MM.1S (cell line): ENCODE measurements at regions not wholly inside any gene's neighbourhood (a gene's known extent, or its start where the extent isn't known, plus 50 kb on each side); places are given as distances from the start of the nearest gene placed in this dataset.

Experiments
- DNase-seq: peaks from one replicate; pipeline ENCODE4 v3.0.0-alpha.2; 2015
- H2AFZ ChIP-seq: fragments of 300-600 bp; sonication (generic); 2 replicates; pipeline ENCODE4 v1.6.0; 2016; ENCODE audit warnings: antibody characterized with exemption, low read length
- H3F3A ChIP-seq: fragments of 300-600 bp; sonication (generic); 2 replicates; pipeline ENCODE4 v1.6.1; 2016; ENCODE audit warnings: mild to moderate bottlenecking, antibody characterized with exemption, low read length, moderate library complexity, mixed read lengths; ENCODE audit not compliant: insufficient read depth
- H3K27ac ChIP-seq: fragments of 300-600 bp; sonication (generic); 2 replicates; pipeline ENCODE4 v1.5.1; 2016; ENCODE audit warnings: mild to moderate bottlenecking, low read length
- H3K27me3 ChIP-seq: fragments of 300-600 bp; sonication (generic); replicated peaks from 2 replicates; pipeline ENCODE4 v1.6.0; 2016; ENCODE audit warnings: low read length; ENCODE audit not compliant: insufficient read depth
- H3K36me3 ChIP-seq: fragments of 300-600 bp; sonication (generic); replicated peaks from 2 replicates; pipeline ENCODE4 v1.6.1; 2016; ENCODE audit warnings: mild to moderate bottlenecking, low read length, mixed read lengths; ENCODE audit not compliant: insufficient read depth
- H3K4me1 ChIP-seq: fragments of 300-600 bp; sonication (generic); 2 replicates; pipeline ENCODE4 v1.6.1; 2016; ENCODE audit warnings: low read length, mixed read lengths
- H3K4me2 ChIP-seq: fragments of 300-600 bp; sonication (generic); 2 replicates; pipeline ENCODE4 v1.6.0; 2016; ENCODE audit warnings: low read depth, low read length
- H3K4me3 ChIP-seq: fragments of 300-600 bp; sonication (generic); 2 replicates; pipeline ENCODE4 v1.5.1; 2016; ENCODE audit warnings: low read length, mixed read lengths
- H3K79me2 ChIP-seq: fragments of 300-600 bp; sonication (generic); 2 replicates; pipeline ENCODE4 v1.6.1; 2016; ENCODE audit warnings: mixed run types, low read length, mixed read lengths
- H3K9ac ChIP-seq: fragments of 300-600 bp; sonication (generic); 2 replicates; pipeline ENCODE4 v1.6.1; 2016; ENCODE audit warnings: low read length, mixed read lengths
- H3K9me2 ChIP-seq: fragments of 300-600 bp; sonication (generic); replicated peaks from 2 replicates; pipeline ENCODE4 v1.6.1; 2016; ENCODE audit warnings: mild to moderate bottlenecking, low read length, mixed read lengths; ENCODE audit not compliant: insufficient read depth
- H3K9me3 ChIP-seq: fragments of 300-600 bp; sonication (generic); replicated peaks from 2 replicates; pipeline ENCODE4 v1.6.1; 2016; ENCODE audit warnings: mild to moderate bottlenecking, low read length, mixed read lengths; ENCODE audit not compliant: insufficient read depth
- H4K20me1 ChIP-seq: fragments of 300-600 bp; sonication (generic); 2 replicates; pipeline ENCODE4 v1.6.1; 2016; ENCODE audit warnings: mild to moderate bottlenecking, low read length, moderate library complexity, mixed read lengths; ENCODE audit not compliant: insufficient read depth
- EZH2 ChIP-seq: fragments of 300-600 bp; sonication (generic); optimal IDR thresholded peaks from 2 replicates; pipeline ENCODE3; 2017; ENCODE audit warnings: low read depth, mild to moderate bottlenecking, antibody characterized with exemption, low read length, mixed read lengths
- EZH2phosphoT487 ChIP-seq: fragments of 300-600 bp; sonication (generic); IDR thresholded peaks from 2 replicates; pipeline ENCODE4 v1.6.1; 2018; ENCODE audit warnings: antibody characterized with exemption, low read length
- TF ChIP-seq, protein P1 (sequence below): fragments of 300-600 bp; sonication (generic); IDR thresholded peaks from 2 replicates; pipeline ENCODE4 v1.5.1; 2016; ENCODE audit warnings: antibody characterized with exemption, low read length, mixed read lengths

DNA sequence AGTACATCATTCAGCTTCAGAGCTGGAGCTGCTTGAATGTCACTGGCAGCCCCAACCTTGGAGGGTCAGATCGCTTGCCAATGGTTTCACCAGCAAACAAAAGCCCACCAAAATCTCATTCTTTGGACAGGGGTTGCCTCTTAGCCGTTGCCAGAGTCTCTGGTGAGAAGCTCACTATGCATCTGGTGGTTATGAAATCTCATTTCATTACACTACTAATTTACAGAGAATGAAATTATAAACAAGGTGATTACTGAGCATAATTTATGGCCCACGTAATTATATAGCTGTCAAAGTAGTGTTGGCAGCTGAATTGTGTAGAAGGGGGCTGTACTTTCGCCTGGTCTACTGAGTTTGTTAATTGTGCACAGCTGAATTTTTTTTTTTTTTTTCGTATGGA is 688.9 kb upstream of the KIF2B start:
- TF ChIP-seq, protein P1, sequence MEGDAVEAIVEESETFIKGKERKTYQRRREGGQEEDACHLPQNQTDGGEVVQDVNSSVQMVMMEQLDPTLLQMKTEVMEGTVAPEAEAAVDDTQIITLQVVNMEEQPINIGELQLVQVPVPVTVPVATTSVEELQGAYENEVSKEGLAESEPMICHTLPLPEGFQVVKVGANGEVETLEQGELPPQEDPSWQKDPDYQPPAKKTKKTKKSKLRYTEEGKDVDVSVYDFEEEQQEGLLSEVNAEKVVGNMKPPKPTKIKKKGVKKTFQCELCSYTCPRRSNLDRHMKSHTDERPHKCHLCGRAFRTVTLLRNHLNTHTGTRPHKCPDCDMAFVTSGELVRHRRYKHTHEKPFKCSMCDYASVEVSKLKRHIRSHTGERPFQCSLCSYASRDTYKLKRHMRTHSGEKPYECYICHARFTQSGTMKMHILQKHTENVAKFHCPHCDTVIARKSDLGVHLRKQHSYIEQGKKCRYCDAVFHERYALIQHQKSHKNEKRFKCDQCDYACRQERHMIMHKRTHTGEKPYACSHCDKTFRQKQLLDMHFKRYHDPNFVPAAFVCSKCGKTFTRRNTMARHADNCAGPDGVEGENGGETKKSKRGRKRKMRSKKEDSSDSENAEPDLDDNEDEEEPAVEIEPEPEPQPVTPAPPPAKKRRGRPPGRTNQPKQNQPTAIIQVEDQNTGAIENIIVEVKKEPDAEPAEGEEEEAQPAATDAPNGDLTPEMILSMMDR = no peak
- TF ChIP-seq EZH2phosphoT487 = no peak
- no peak for TF ChIP-seq EZH2
- Histone ChIP-seq H3K27ac (no peak overlapping the region), H3F3A (no peaks in the 10 kb centered on the region), H4K20me1 (no peaks in the 10 kb centered on the region), H3K4me2 (no peak overlapping the region), H2AFZ (no peak overlapping the region), H3K27me3 (no peaks in the 10 kb centered on the region), H3K36me3 (no peaks in the 10 kb centered on the region), H3K4me1 (peaks cover 10% of the 10 kb centered on the region; the same call in 1 of the 2 replicates), H3K4me3 (no peak overlapping the region), H3K9me2 (no peaks in the 10 kb centered on the region), H3K79me2 (no peaks in the 10 kb centered on the region), H3K9ac (no peak overlapping the region), H3K9me3 (no peaks in the 10 kb centered on the region)
- no peak for DNase-seq

DNA sequence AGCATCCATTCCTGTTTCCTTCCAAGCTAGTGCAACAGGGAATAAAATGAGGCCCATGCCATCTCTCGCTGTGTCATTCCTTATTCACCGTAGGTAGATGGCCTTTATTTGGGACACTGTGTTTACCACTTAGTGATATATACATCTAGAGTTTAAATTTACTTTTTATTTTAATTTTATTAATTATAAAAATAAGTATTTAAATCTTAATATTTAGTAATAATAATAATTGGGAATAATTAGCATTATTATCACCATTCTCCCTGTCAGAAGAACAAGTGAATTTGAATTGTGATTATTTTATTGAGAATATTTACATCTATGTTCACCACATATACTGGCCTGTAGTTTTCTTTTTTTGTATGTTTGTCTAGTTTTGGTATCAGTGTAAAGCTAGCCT is 692.9 kb upstream of the KIF2B start:
- Histone ChIP-seq H3K9me3 (no peaks in the 10 kb centered on the region), H3K4me2 (no peak overlapping the region), H4K20me1 (no peaks in the 10 kb centered on the region), H3F3A (no peaks in the 10 kb centered on the region), H3K36me3 (no peaks in the 10 kb centered on the region), H3K9ac (no peak overlapping the region), H3K4me3 (no peak overlapping the region), H3K4me1 (no peaks in the 10 kb centered on the region), H3K27me3 (no peaks in the 10 kb centered on the region), H3K9me2 (no peaks in the 10 kb centered on the region), H3K79me2 (no peaks in the 10 kb centered on the region), H3K27ac (no peak overlapping the region), H2AFZ (no peak overlapping the region)
- TF ChIP-seq EZH2 (no peak), EZH2phosphoT487 (no peak)
- TF ChIP-seq, protein P1 = no peak
- DNase-seq = no peak

DNA sequence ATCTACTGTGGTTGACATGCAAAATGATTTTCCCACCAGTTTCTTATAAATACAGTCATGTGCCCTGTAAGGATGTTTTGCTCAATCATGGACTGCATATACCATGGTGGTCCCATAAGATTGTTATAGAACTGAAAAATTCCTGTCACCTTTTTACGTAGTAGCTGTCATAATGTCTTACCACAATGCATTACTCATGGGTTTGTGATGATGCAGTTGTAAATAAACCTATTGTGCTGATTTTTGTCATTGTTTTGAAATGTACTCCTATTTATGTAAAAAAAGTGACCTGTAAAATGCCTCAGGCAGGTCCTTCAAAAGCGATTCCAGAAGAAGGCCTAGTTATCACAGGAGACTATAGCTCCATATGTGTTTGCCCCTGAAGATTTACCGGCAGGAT is 695.4 kb upstream of the KIF2B start:
- no peak for DNase-seq
- no peaks in the 10 kb centered on the region for H3F3A ChIP-seq
- no peaks in the 10 kb centered on the region for H3K79me2 ChIP-seq
- H3K27me3 ChIP-seq = no peaks in the 10 kb centered on the region
- H3K4me1 ChIP-seq = no peaks in the 10 kb centered on the region
- no peak overlapping the region for H3K27ac ChIP-seq
- H3K9me2 ChIP-seq = no peaks in the 10 kb centered on the region
- no peaks in the 10 kb centered on the region for H3K36me3 ChIP-seq
- no peak for TF ChIP-seq EZH2
- TF ChIP-seq, protein P1 = no peak
- no peak overlapping the region for H3K4me2 ChIP-seq
- H4K20me1 ChIP-seq = no peaks in the 10 kb centered on the region
- no peaks in the 10 kb centered on the region for H3K9me3 ChIP-seq
- H3K9ac ChIP-seq = no peak overlapping the region
- H3K4me3 ChIP-seq = no peak overlapping the region
- no peak overlapping the region for H2AFZ ChIP-seq

DNA sequence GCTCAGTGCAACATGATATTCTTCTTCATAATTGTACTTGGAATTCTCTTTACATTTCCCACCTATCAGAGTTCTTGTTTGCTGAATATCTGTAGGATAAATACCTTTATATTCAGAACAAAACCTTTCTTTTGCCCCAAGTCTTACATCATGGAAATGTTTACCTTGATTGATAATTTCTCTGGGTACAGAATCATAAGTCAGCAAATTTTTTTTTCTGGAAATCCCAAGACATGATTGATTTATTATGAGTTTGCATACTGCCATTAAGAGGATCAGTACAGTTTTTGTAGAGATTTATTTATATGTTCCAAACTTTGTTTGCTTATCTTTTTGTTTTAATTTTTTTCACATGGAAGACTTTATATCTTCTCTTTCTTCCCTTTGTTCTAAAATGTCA is 699.8 kb upstream of the KIF2B start:
- Histone ChIP-seq H3K27ac (no peak overlapping the region), H3K9ac (no peak overlapping the region), H3F3A (peaks cover 15% of the 10 kb centered on the region), H3K79me2 (no peaks in the 10 kb centered on the region), H3K4me3 (no peak overlapping the region), H3K9me3 (no peaks in the 10 kb centered on the region), H3K4me1 (peaks cover 17% of the 10 kb centered on the region), H3K4me2 (no peak overlapping the region), H3K9me2 (no peaks in the 10 kb centered on the region), H3K36me3 (no peaks in the 10 kb centered on the region), H4K20me1 (no peaks in the 10 kb centered on the region), H2AFZ (no peak overlapping the region), H3K27me3 (0 out of 2 replicates have a peak, but pooled peaks cover 3% of the 10 kb centered on the region)
- no peak for DNase-seq
- TF ChIP-seq EZH2phosphoT487 (no peak), EZH2 (no peak)
- TF ChIP-seq, protein P1 = no peak
